COLO668 (cell line): ENCODE measurements at regions not wholly inside any gene's neighbourhood (a gene's known extent, or its start where the extent isn't known, plus 50 kb on each side); places are given as distances from the start of the nearest gene placed in this dataset.
"Not testable (repeated sequence)": the region's sequence is repeated elsewhere in the genome, so short reads cannot be mapped to it uniquely, and the experiment has no call there.

Source experiments
- DNase-seq: peaks from one replicate; lab custom pipeline; 2025; ENCODE audit not compliant: unreplicated experiment; lab: John Stamatoyannopoulos, UW

DNA sequence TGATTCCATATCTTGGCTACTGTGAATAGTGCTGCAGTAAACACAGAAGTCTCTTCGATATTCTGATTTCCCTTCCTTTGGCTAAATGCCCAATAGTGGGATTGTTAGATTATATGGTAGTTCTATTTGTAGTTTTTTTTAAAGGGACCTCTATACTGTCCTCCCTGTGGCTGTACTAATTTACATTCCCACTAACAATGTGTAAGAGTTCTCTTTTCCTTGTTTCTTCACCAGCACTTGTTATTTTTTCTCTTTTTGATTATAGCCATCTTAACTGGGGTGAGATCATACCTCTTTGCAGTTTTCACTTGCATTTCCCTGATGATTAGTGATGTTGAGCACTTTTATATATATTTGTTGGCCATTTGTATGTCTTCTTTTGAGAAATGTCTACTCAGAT, 102.0 kb downstream of the CARTPT start:
- no peak for DNase-seq

DNA sequence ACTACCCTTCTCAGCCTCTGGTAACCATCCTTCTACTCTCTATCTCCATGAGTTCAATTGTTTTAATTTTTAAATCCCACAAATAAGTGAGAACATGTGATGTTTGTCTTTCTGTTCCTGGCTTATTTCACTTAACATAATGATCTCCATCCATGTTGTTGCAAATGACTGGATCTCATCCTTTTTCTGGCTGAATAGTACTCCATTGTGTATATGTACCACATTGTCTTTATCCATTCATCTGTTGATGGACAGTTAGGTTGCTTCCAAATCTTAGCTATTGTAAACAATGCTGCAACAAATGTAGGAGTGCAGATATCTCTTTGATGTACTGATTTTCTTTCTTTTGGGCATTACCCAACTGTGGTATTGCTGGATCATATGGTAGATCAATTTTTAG, 103.0 kb downstream of the CARTPT start:
- not testable (repeated sequence) for DNase-seq

- no peak for DNase-seq
These were observed 106.9 kb downstream of the CARTPT start for GRCh38 chr5:71825992-71826391.

GRCh38 chr5:71828291-71829040, 109.4 kb downstream of the CARTPT start:
- DNase-seq, result no peak

DNA sequence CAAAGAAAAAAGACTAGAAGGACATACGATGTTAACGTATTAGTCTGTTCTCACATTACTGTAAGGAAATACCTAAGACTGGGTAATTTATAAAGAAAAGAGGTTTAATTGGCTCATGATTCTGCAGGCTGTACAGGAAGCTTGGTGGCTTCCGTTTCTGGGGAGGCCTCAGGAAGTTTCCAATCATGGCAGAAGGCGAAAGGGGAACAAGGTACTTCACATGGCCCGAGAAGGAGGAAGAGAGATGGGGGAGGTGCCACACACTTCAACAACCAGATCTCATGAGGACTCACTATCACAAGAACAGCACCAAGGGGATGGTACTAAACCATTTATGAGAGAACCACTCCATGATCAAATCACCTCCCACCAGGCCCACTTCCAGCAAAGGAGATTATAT, 110.1 kb downstream of the CARTPT start:
- no peak for DNase-seq

DNA sequence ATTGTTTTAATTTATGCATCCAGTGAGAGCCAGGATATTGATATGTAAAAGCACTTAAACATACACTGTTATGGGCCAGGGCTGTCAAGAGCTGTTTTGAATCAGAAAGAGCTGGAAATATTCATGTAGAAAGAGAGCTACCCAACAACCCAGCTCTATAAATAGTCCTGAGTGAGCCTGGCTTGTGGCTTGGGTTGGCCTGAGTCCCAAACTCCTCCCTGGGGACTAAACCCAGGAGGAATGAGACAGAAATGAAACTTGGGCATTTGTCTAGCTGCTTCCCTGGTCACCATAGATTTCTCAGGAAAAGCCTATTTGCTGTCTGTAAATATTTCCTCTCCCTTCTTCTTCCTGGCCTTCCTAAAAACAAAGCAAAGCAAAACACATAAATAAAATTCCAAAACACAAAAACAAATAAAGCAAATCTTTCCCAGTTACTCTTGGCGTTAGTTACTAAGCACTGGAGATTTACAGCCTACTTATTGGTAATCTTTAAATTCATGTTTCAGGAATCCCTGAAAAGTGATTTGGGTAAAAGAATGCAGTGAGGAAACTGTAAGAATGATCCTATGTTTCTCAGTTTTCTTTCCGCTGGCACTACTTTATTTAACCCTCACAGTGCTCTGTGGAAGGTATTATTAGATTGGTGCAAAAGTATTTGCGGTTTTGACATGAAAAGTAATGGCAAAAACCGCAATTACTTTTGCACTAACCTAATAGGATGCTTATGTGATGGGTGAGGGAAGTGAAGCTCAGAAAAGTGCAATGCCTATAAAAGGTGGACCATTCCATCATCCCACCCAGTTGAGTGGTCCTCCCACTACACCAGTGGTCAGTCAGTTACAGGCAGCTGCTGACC, 111.8 kb downstream of the CARTPT start:
- DNase-seq, result no peak

GRCh38 chr5:71832812-71833715, 114.0 kb downstream of the CARTPT start:
- DNase-seq, result no peak

DNA sequence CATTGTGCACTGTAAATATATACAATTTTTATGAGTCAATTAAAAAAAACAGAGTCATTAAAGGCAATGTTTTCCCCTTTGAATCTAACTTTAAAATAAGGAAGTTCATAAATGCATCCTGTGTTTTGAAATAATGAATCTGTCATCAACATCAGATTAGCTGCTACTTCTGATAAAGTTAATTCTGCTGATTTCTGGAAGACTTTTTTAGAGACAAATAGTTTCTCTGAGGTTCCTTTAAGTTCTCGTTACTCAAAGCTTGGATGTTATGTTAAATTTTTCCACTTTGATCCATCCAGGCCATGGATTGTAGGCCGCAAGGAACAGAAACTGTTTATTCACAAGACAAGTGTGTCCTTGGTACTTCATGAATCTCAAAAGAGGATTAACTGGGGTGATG, 115.5 kb downstream of the CARTPT start:
- no peak for DNase-seq

GRCh38 chr5:71836084-71836483, 117.0 kb downstream of the CARTPT start:
- no peak for DNase-seq

GRCh38 chr5:71836559-71837112, 117.6 kb downstream of the CARTPT start:
- DNase-seq, result no peak

GRCh38 chr5:71838286-71838685, 119.2 kb downstream of the CARTPT start:
- no peak for DNase-seq

GRCh38 chr5:71839096-71839884, 120.2 kb downstream of the CARTPT start:
- no peak for DNase-seq

- DNase-seq, result no peak
These were observed 122.0 kb downstream of the CARTPT start for GRCh38 chr5:71841107-71841506.

- DNase-seq, result no peak
These were observed 124.0 kb downstream of the CARTPT start for GRCh38 chr5:71843111-71843510.

GRCh38 chr5:71844862-71845261, 125.8 kb downstream of the CARTPT start:
- no peak for DNase-seq

- DNase-seq, result no peak
These were observed 140.4 kb downstream of the CARTPT start for GRCh38 chr5:71859515-71859914.

- no peak for DNase-seq
These were observed 141.0 kb downstream of the CARTPT start for GRCh38 chr5:71860048-71860447.

DNA sequence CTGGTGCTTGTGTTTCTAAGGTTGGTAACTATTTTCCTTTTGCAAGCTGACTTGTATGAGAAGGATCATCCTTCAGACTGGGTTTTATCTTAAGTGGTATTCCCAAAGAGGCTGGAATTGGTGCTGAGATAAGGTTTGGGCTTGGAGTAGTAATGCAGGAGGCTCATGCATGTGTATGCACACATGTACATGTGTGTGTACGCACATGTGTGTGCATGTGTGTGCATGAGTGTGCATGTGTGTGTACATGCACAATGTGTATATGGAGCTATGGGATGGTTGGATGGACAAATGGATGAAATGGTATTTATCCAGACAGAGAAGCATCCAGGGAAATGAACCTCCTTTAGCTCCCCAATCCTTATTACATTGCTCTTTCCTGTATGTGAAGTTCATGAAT, 142.6 kb downstream of the CARTPT start:
- no peak for DNase-seq

DNA sequence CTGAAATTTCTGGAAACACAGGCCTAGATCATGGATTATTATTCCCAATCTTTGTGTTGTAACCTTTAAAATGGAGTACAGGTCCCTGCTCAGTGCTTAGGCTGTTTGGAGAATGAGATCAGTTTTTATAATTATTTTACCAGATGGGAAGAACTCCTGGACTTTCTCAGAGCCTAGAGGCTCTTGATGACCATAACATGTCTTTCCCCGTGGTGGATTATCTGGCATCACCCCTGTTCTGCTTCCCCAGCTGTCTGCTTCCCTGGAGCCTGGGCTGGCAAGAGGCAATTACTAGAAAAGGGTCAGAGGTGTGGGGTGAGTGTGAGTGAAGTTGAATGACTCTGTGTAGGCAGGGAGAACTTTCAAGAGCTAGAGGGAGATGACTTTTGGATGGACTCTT, 143.0 kb downstream of the CARTPT start:
- DNase-seq, result no peak

GRCh38 chr5:71862507-71863060, 143.5 kb downstream of the CARTPT start:
- no peak for DNase-seq
